C4-2B (cell line): ENCODE measurements at regions not wholly inside any gene's neighbourhood (a gene's known extent, or its start where the extent isn't known, plus 50 kb on each side); places are given as distances from the start of the nearest gene placed in this dataset.

Source experiments
- ZFX ChIP-seq: fragments of 450-650 bp; IDR thresholded peaks from 2 replicates; pipeline ENCODE4 v1.6.1; 2017
- TF ChIP-seq, protein P1 (sequence below): fragments of 450-650 bp; conservative IDR thresholded peaks from 2 replicates; pipeline ENCODE4 v1.5.1; 2017; ENCODE audit warnings: mild to moderate bottlenecking

DNA sequence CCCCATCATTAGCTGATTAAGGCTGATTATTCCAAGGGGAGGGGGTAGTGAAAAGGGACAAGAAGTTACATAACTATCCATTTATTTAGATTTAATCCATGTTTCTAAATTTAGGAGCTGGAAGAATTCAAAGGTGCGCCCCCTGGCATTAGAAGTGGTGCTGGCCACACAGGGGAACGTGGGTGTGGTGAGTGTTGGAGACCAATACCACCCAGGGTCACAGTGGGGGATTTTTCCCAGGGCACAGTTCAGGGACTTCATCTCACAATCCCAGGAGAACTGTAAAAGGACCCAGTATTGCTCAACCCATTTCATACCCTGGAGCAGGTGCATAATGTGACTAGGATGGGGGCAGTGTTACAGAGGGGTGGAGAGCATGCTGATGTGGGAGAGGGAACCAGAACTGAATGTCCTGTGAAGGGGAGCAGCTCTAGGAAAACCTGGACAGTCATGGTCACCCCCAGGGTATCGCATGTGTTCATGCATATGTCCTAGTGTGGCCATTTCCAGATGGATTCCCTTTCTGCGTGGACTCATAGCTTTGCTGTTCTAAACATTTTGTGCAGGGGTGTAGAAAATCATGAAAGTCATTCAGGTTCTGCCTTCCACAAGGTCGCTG, 110.3 kb downstream of the LSM3 start:
- TF ChIP-seq, protein P1, sequence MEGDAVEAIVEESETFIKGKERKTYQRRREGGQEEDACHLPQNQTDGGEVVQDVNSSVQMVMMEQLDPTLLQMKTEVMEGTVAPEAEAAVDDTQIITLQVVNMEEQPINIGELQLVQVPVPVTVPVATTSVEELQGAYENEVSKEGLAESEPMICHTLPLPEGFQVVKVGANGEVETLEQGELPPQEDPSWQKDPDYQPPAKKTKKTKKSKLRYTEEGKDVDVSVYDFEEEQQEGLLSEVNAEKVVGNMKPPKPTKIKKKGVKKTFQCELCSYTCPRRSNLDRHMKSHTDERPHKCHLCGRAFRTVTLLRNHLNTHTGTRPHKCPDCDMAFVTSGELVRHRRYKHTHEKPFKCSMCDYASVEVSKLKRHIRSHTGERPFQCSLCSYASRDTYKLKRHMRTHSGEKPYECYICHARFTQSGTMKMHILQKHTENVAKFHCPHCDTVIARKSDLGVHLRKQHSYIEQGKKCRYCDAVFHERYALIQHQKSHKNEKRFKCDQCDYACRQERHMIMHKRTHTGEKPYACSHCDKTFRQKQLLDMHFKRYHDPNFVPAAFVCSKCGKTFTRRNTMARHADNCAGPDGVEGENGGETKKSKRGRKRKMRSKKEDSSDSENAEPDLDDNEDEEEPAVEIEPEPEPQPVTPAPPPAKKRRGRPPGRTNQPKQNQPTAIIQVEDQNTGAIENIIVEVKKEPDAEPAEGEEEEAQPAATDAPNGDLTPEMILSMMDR: no peak
- no peak for TF ChIP-seq ZFX
